NT2/D1 (cell line): ENCODE measurements at regions not wholly inside any gene's neighbourhood (a gene's known extent, or its start where the extent isn't known, plus 50 kb on each side); places are given as distances from the start of the nearest gene placed in this dataset.

Experiments used
- SUZ12 ChIP-seq: IDR thresholded peaks from 2 replicates; pipeline ENCODE4 v1.6.1; 2011; ENCODE audit not compliant: insufficient read length, insufficient read depth; ENCODE audit errors: extremely low read depth
- YY1 ChIP-seq: IDR thresholded peaks from 2 replicates; pipeline ENCODE4 v1.6.1; 2011; ENCODE audit not compliant: insufficient read length, insufficient read depth
- ZNF274 ChIP-seq: IDR thresholded peaks from 2 replicates; pipeline ENCODE4 v1.6.1; 2011; ENCODE audit warnings: mild to moderate bottlenecking, low read depth, low read length

DNA sequence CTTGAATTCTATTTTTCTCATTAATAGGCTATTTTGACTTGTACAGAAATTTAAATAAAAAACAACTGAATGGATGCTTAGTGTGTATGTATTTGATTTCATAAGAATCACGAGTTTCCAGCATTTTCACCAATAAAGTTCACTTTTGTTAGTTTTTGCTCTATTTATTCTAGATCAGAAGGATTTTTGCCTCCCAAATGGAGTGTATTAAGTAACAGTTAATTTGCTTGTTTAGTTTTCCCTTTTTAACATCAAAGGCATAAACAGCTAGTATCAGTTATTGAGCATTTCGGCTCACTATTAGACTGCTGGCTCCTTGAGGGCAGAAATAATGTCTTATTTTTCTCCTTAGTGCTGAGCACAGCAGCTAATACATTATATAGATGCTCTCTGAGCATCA, 414.1 kb downstream of the FGF9 start:
- no peak for TF ChIP-seq YY1
- no peak for TF ChIP-seq ZNF274
- no peak for TF ChIP-seq SUZ12
